Testis (tissue), 2 donors: ENCODE measurements at regions not wholly inside any gene's neighbourhood (a gene's known extent, or its start where the extent isn't known, plus 50 kb on each side); places are given as distances from the start of the nearest gene placed in this dataset.

Experiments
- DNase-seq: peaks from one replicate; pipeline ENCODE4 v3.0.0-alpha.2; 2019
- H3K27ac ChIP-seq, 2 donors: fragments of 200-600 bp; sonication (generic); one replicate each; pipeline ENCODE4 v1.5.1; 2019
- H3K27me3 ChIP-seq: fragments of 200-600 bp; sonication (generic); one replicate; pipeline ENCODE4 v1.5.1; 2019
- H3K36me3 ChIP-seq: fragments of 200-600 bp; sonication (generic); one replicate; pipeline ENCODE4 v1.5.1; 2017; ENCODE audit warnings: low read depth; ENCODE audit errors: missing control alignments
- H3K4me1 ChIP-seq: fragments of 200-600 bp; sonication (generic); one replicate; pipeline ENCODE4 v1.5.1; 2019
- H3K4me3 ChIP-seq, 2 donors: fragments of 200-600 bp; sonication (generic); one replicate each; pipeline ENCODE4 v1.5.1; 2017 to 2019
- H3K9me3 ChIP-seq: fragments of 200-600 bp; sonication (generic); one replicate; pipeline ENCODE4 v1.5.1; 2017
- POLR2A ChIP-seq: fragments of 450-650 bp; IDR thresholded peaks from one replicate; pipeline ENCODE4 v1.6.1; 2017; ENCODE audit warnings: antibody characterized with exemption, mild to moderate bottlenecking, moderate library complexity
- WGBS, 2 donors: methylation state at CpG; one replicate each; pipeline ENCODE4 v1.1.5; 2018; 5-methylcytosine and 5-hydroxymethylcytosine counted together
- intact Hi-C: fragments of 100-400 bp; cut with DNase I; formaldehyde crosslinking; loops from one replicate; pipeline ENCODE4 v1.15.1; 2023; ENCODE audit warnings: low total_unique reads
- TF ChIP-seq, protein P1 (sequence below), 3 experiments: fragments of 450-650 bp in 2 of 3; fragments of 200-600 bp in 1 of 3; sonication (generic) in 1 of 3; IDR thresholded peaks; one replicate each; pipeline ENCODE4 v1.5.1; 2016 to 2019; ENCODE audit warnings: antibody characterized with exemption in 3 of 3, mild to moderate bottlenecking in 2 of 3, moderate library complexity in 1 of 3

- DNase-seq, result no peak
- intact Hi-C loops, result no loop called here
- TF ChIP-seq POLR2A, result no peak
- TF ChIP-seq, protein P1, sequence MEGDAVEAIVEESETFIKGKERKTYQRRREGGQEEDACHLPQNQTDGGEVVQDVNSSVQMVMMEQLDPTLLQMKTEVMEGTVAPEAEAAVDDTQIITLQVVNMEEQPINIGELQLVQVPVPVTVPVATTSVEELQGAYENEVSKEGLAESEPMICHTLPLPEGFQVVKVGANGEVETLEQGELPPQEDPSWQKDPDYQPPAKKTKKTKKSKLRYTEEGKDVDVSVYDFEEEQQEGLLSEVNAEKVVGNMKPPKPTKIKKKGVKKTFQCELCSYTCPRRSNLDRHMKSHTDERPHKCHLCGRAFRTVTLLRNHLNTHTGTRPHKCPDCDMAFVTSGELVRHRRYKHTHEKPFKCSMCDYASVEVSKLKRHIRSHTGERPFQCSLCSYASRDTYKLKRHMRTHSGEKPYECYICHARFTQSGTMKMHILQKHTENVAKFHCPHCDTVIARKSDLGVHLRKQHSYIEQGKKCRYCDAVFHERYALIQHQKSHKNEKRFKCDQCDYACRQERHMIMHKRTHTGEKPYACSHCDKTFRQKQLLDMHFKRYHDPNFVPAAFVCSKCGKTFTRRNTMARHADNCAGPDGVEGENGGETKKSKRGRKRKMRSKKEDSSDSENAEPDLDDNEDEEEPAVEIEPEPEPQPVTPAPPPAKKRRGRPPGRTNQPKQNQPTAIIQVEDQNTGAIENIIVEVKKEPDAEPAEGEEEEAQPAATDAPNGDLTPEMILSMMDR (IDR thresholded peaks at IDR 0.05), result no peak
- Histone ChIP-seq H3K4me1 (no peaks in the 10 kb centered on the region), H3K27me3 (no peaks in the 10 kb centered on the region), H3K9me3 (no peaks in the 10 kb centered on the region), H3K36me3 (no peaks in the 10 kb centered on the region), H3K27ac (no peak overlapping the region), H3K4me3 (no peak overlapping the region)
- 73 to 76% methylated on average over 3 of the region's 3 CpGs for WGBS, 2 donors
Observed at GRCh38 chr18:10367836-10368235, 86.6 kb upstream of the APCDD1 start.

DNA sequence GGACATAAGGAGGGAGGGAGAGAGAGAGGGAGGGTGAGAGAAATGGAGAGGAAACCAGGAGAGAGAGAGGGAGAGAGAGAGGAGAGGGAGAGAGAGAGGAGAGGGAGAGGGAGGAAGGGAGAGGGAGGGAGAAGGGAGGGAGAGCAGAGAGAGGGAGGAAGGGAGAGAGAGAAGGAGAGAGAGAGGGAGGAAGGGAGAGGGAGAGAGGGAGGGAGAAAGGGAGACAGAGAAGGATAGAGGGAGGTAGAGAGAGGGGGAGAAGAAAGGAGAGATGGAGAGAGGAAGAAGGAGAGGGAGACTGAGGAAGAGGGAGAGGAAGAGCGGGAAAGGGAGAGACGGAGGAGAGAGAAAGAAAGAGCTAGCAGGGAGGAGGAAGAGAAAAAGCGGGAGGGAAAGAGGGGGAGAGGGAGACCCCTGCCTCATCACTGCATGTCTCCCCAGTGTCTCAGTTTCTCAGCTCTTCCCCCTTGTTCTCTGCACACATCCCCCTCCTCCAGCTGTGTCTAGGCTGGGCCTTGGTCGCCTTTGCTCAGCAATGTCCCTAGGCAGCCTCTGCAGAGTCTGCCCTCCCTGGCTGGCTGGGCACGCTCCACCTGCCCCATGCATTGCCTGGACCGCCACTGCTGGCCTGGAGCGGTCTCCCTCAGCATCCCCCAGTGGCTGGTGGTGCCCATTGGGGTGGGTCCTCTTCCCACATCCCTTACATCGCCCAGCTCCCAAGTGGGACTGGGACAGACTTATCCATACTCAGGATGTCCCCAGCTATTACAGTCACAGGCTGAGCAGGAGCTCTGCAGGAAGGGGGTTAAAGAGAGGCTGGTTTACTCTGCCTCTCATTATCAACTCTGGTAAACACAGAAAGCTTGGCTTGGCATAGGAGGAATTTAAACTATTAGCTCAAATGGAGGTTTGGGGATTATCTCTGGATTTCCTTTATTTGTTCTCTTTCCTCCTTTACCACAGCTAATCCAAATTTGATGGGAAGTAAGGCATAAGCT lies 85.7 kb upstream of the APCDD1 start:
- DNase-seq, result no peak
- Histone ChIP-seq H3K27ac (no peak overlapping the region), H3K4me3 (no peak overlapping the region), H3K4me1 (no peaks in the 10 kb centered on the region), H3K27me3 (no peaks in the 10 kb centered on the region), H3K36me3 (no peaks in the 10 kb centered on the region), H3K9me3 (no peaks in the 10 kb centered on the region)
- 82 to 88% methylated on average over 8 of the region's 8 CpGs for WGBS, 2 donors
- no peak for TF ChIP-seq POLR2A
- TF ChIP-seq, protein P1 (IDR thresholded peaks at IDR 0.05), result no peak
- intact Hi-C loops, result no loop called here

DNA sequence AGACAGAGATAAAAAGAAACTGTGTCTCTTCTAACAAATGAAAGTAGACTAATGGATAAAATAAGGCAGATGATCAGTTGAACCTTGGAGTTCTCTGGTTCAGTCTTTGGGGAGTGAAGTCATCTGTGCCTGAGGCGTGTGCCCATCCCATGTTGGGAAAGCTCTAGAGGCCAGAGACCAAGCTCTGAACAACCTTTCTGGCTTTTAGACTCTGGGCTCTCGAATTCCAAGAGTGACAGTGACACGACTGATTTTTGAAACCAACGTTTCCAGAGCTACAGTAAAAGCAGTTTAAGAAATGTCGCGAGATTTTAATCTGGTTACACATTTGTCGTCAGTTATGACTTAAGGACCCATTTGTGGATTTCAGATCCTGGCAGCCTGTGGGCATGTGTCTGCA lies 83.7 kb upstream of the APCDD1 start:
- H3K4me3 ChIP-seq, result no peak overlapping the region

GRCh38 chr18:10371165-10371564 lies 83.3 kb upstream of the APCDD1 start:
- whole genome bisulfite sequencing, 2 donors, result 89 to 94% methylated on average over 3 of the region's 3 CpGs
- Histone ChIP-seq H3K27ac (no peak overlapping the region), H3K36me3 (no peaks in the 10 kb centered on the region), H3K4me3 (no peak overlapping the region), H3K4me1 (no peaks in the 10 kb centered on the region), H3K9me3 (no peaks in the 10 kb centered on the region), H3K27me3 (no peaks in the 10 kb centered on the region)
- intact Hi-C loops, result no loop called here
- TF ChIP-seq POLR2A, result no peak
- TF ChIP-seq, protein P1 (IDR thresholded peaks at IDR 0.05), result no peak
- no peak for DNase-seq

More for the DNA sequence above, 83.7 kb upstream of the APCDD1 start:
- Histone ChIP-seq H3K4me1 (no peaks in the 10 kb centered on the region), H3K9me3 (no peaks in the 10 kb centered on the region), H3K36me3 (no peaks in the 10 kb centered on the region), H3K27ac (no peak overlapping the region), H3K27me3 (no peaks in the 10 kb centered on the region)
- DNase-seq, result no peak
- intact Hi-C loops, result no loop called here
- TF ChIP-seq, protein P1 (IDR thresholded peaks at IDR 0.05), result no peak
- no peak for TF ChIP-seq POLR2A
- 91 to 93% methylated on average over 7 of the region's 7 CpGs for WGBS, 2 donors
